GM12891 (cell line): ENCODE measurements at regions not wholly inside any gene's neighbourhood (a gene's known extent, or its start where the extent isn't known, plus 50 kb on each side); places are given as distances from the start of the nearest gene placed in this dataset.

Source experiments
- DNase-seq: peaks from one replicate; pipeline ENCODE4 v3.0.0; 2011; ENCODE audit warnings: low spot score; ENCODE audit not compliant: insufficient read length
- FAIRE-seq: peaks from 2 replicates; lab custom pipeline; 2011; peaks lifted over from hg19 to GRCh38; lab: Jason Lieb, UNC
- PAX5 ChIP-seq: IDR thresholded peaks from 2 replicates; pipeline ENCODE4 v1.6.1; 2011; ENCODE audit warnings: low read length, moderate library complexity, mild to moderate bottlenecking; ENCODE audit not compliant: insufficient read depth, severe bottlenecking
- POLR2A ChIP-seq: IDR thresholded peaks from 2 replicates; pipeline ENCODE4 v1.6.1; 2011; ENCODE audit warnings: low read depth, low read length, control low read depth
- POLR2AphosphoS5 ChIP-seq: IDR thresholded peaks from 2 replicates; pipeline ENCODE4 v1.6.1; 2011; ENCODE audit warnings: low read depth, low read length, control low read depth
- POU2F2 ChIP-seq: IDR thresholded peaks from 2 replicates; pipeline ENCODE4 v1.6.1; 2011; ENCODE audit warnings: low read depth, mild to moderate bottlenecking, control low read depth, low read length, moderate library complexity
- SPI1 ChIP-seq: IDR thresholded peaks from 2 replicates; pipeline ENCODE4 v1.6.1; 2011; ENCODE audit warnings: low read depth, low read length, control low read depth
- TAF1 ChIP-seq: IDR thresholded peaks from 2 replicates; pipeline ENCODE4 v1.6.1; 2011; ENCODE audit warnings: low read depth, low read length, control low read depth

DNA sequence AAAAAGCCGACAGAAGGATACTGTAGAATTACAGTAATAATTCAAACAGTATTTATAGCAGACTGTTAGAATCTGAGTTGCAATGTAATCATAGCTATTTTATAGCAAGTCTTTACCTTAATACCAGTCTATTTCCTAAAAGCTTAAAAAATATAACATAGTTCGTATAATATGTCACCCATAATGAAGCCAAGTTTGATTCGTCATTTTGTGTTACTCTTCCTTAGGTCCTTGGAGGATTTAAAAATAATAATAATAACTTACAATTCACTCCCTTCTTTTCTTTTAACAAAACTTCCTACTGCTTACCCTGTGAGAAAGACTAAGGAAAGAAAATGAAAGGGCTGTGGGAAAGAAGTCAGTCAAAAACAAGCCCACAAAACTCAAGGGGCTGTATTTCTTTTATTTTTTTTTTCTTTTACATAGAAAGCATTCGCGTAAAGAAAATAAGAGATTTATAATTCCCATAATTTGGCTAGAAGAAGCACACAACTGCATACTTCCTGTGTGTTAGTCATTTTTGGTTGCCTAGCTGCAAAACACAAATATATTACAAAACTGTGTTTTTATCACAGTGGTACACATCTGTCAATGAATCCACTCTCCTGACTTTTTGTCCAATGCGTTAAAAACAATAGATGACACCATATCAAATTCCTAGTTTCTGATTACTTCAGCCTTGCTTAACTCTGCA lies 187.2 kb upstream of the CELF2 start:
- TF ChIP-seq POU2F2 = no peak
- TF ChIP-seq SPI1 = no peak
- TF ChIP-seq TAF1 = no peak
- no peak for TF ChIP-seq POLR2AphosphoS5
- no peak for TF ChIP-seq PAX5
- TF ChIP-seq POLR2A = no peak
- DNase-seq = no peak
- no peak for FAIRE-seq

DNA sequence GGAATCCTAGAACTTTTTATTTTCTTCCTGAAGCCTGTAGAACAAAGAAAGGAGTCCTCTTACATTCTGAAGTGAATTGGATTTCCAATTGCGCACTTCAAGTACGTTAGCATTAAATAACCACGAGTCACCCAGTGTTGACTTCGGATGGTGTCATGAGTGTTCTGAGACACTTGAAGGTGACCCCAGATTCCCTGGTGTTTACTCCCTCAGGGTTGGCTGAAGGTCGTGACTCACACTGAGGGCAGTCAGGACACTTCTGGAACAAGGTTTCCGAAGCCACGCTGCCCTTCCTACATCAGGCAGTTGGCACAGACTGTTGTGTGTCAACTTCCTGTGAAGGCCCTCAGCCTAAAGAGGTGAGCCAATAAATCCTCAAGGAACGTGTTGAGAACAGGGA lies 186.6 kb upstream of the CELF2 start:
- TF ChIP-seq TAF1 (no peak), POLR2AphosphoS5 (no peak)
- DNase-seq (no peak), FAIRE-seq (no peak)

DNA sequence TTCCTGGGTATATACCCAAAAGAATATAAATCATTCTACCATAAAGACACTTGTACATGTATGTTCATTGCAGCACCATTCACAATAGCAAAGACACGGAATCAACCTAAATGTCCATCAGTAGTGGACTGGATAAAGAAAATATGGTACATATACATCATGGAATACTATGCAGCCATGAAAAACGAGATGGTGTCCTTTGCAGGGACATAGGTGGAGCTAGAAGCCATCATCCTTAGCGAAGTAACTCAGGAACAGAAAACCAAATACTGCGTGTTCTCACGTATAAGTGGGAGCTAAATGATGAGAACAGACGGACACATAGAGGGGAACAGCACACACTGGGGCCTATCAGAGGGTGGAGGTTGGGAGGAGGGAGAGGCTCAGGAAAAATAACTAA lies 183.7 kb upstream of the CELF2 start:
- FAIRE-seq (no peak), DNase-seq (no peak)
- TF ChIP-seq POLR2A (no peak), SPI1 (no peak), TAF1 (no peak), POU2F2 (no peak), PAX5 (no peak), POLR2AphosphoS5 (no peak)

DNA sequence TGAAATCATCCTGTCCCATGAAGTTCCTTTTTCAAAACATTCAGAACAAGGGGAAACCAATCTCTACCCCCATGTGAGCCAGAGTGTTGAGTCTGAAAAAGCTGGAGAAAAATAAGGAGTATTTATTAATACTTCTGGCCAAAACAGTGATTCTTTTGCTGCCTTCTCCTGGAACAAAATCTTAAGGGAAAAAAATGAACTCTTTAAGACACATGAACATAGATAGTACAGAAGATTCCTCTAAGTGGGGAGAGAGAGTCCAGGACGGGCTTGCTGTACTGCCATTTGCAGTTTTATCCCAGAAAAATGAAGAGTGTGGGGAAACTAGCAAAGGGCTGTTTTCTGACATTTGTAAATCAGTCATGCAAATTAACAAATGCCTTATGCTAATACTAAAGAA lies 173.4 kb upstream of the CELF2 start:
- DNase-seq (no peak), FAIRE-seq (no peak)
- no peak for TF ChIP-seq POU2F2
- no peak for TF ChIP-seq SPI1
- no peak for TF ChIP-seq POLR2A
- TF ChIP-seq POLR2AphosphoS5 = no peak
- no peak for TF ChIP-seq PAX5
- TF ChIP-seq TAF1 = no peak

DNA sequence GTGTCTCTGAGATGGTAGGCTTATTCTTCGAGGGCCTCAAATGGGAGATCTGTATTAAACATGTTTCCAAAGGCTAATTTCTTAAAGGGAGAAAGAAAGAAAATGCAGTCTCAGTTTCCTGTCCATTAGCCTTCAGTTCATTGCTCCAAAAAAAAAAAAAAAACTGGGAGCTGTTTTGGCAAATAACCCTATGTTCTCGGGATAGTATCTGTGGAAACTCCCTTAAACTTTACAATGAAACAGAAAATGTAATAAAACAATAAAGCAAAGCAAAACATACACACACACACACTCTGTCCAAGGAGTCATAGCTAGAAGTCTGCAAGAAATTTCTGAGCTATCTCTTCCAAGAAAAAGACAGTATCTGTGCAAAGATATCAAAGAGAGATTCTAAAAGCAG lies 172.5 kb upstream of the CELF2 start:
- FAIRE-seq (no peak), DNase-seq (no peak)
- TF ChIP-seq TAF1 (no peak), POLR2AphosphoS5 (no peak), SPI1 (no peak), POU2F2 (no peak), POLR2A (no peak), PAX5 (no peak)

DNA sequence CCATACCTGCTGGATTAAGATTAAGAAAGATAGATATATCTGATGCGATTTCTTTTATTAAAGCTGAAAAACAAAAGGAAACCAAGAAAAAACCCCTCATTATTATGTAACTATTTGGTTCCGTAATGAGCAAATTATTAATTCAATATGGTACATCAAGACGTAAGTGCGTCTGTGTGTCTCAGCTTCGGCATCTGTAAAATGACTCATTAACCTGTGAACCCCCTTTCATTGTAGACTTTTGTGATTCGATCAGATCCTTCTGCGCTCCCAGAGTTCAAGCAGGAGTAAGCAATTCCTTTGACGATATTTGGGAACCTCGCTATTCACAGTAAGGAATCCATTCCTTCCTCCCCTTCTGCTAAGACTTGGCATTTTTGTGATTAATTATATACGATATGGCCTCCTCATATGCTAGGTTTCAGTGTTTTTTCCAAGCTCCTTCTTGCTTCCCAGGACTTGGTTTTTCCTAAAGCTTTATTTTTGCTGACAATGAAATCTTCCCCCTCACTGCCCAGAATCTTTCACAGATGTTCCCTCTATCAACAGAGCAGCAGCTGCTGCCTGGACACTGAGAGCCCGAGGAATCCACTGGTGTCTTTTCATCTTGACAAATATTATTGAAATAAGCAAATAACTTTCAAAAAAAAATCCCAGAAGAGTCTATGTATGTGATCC lies 171.7 kb upstream of the CELF2 start:
- no peak for FAIRE-seq
- TF ChIP-seq POU2F2 (no peak), POLR2AphosphoS5 (no peak), SPI1 (no peak), POLR2A (no peak), PAX5 (no peak), TAF1 (no peak)
- DNase-seq = no peak

DNA sequence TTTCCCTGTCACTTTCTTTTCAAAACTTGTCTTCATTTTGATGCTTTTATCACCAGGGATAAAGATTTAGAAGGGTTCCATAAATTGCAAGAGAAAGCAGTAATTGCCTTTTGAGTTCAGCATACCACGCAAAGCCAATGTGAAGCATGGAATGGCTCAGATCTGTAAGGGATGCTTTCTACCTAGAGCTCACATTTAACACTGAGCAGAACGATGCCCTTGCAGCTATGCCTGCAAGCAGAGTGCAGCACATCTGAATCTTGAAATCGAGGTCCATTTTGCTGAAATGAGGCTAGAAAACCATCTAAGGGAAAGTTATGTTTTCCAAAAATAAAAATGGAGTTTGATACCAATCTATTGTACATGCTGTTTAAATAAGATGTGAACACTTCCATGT lies 171.2 kb upstream of the CELF2 start:
- FAIRE-seq (no peak), DNase-seq (no peak)
- TF ChIP-seq SPI1 (no peak), POLR2A (no peak), TAF1 (no peak), POU2F2 (no peak), POLR2AphosphoS5 (no peak), PAX5 (no peak)

DNA sequence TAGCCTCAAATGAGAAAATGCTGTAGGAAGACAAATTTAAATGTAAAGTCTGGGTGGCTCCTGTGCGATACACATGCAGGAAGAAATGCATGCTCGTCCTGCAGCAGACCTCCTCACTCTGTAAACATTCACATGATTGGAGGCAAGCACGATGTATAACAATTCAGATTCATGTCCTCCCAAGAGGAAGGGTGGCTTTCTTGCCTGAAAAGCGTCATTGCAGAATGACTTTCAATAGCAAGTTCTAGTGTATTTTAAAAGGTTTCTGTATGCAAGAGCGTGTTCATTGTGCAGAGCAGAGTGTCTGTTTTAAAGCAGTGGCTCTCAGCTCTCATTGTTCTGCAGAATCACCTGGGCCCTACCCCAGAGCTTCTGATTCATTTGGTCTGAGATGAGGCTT lies 170.3 kb upstream of the CELF2 start:
- TF ChIP-seq SPI1 (no peak), PAX5 (no peak), TAF1 (no peak), POLR2AphosphoS5 (no peak), POU2F2 (no peak), POLR2A (no peak)
- no peak for FAIRE-seq
- DNase-seq = no peak

DNA sequence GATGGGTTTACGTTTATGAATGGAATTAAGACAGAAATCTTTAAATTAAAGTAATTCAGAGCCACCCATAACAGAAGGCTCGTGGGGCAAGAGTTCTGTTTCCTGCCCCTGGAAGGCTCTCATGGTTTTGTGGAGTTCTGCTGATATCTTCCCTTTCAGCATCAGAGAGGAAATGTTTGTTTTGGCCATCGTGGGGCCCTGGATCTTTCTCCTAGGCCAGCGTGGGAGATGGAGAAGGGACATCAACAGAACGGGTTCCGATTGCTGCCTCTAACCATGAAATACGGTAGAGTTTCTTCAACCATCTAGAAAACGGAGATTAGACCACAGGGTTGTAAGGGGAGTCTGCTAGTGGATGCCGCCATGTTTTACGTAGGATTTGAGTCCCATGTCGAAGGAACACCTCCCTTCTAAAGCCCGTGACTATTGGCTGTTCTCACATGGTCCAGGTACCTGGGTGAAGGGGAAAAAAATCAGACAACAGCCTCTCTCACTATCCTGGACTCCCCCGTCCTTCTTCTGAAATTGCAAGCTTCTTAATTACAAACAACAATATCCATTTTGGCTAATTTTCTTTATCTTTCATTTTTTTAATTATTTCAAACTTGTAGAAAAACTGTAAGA lies 169.1 kb upstream of the CELF2 start:
- no peak for DNase-seq
- TF ChIP-seq POLR2AphosphoS5 = no peak
- no peak for TF ChIP-seq PAX5
- TF ChIP-seq SPI1 = no peak
- no peak for TF ChIP-seq POLR2A
- no peak for TF ChIP-seq TAF1
- FAIRE-seq = no peak
